Glomerular visceral epithelial cell (primary cell): ENCODE measurements at regions not wholly inside any gene's neighbourhood (a gene's known extent, or its start where the extent isn't known, plus 50 kb on each side); places are given as distances from the start of the nearest gene placed in this dataset.

Source experiments
- DNase-seq: peaks from one replicate; pipeline ENCODE4 v3.0.0-alpha.2; 2016; ENCODE audit errors: extremely low spot score

GRCh38 chr17:71387456-71387855, 733.4 kb upstream of the SOX9 start:
- no peak for DNase-seq

DNA sequence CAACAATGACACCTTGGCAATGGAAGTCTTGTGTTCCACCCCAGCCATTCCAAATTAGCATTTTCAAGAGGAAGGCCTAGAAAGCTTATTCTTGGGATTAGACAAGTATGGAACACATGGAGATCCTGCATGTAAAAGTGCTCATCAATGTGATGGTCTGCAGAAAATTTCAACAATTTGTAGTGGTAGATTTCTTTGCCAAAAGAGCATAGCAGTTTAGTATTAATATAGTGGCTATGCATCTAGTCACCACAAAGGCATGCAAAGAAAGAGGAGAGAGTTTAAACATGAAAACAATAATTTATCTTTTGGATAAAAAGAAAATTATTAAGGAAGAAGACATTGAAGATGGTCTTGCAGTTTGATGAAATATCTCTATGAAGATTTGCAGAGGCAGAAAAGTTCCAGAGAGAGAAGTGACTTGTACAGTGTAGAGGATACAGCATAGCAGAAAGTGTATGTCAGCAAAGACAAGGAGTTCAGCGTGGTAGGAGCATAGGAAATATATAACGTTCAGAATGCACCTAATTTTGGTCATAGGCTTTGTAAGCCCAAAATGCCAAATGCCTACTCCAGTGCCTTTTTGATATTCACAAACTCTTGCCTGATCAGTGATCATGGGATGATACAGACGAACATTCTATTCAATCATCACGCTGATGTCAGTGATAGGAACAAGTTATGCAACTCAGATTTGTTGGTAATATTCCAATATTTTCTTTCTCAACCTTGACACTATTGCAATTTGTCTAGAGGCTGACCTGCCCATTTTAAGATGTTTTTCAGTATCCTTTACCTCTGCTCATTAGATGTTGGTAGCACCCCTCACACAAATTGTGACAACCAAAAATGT, 727.9 kb upstream of the SOX9 start:
- DNase-seq, result no peak

- DNase-seq, result no peak
Measured at GRCh38 chr17:71395901-71396300, 724.9 kb upstream of the SOX9 start.

DNA sequence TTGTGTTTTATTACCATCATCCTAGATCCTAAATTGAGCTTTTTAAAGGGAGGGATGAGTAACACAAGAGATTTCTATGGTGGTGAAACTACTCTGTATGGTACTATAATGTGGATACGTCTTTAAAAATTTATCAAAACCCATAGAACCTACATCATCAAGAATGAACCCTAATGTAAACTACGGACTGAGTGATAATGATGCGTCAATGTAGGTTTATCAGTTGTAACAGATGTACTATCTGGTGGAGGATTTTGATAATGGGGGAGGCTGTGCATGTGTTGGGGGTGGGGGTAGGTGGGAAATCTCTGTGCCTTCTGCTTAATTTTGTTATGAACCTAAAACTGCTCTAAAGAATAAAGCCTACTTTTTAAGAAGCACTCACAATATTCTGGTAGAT, 724.1 kb upstream of the SOX9 start:
- no peak for DNase-seq

DNA sequence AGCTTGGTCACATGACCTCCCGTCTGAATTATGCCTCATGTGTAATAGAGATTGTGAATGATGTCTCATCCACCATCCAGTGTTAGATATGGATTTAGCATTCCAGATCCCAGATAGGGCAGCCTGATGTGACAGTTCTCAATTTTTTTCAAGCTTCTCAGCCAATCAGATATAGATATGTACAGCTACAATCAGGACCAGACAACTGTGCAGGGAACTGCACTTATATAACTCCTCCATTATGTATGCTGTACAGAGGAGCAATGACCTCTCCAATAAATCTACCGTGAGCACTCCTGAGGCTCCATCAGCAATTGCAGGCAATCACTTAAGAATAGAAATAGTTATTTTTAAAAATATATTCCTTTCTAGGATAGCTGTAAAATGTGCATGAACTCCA, 722.8 kb upstream of the SOX9 start:
- no peak for DNase-seq

DNA sequence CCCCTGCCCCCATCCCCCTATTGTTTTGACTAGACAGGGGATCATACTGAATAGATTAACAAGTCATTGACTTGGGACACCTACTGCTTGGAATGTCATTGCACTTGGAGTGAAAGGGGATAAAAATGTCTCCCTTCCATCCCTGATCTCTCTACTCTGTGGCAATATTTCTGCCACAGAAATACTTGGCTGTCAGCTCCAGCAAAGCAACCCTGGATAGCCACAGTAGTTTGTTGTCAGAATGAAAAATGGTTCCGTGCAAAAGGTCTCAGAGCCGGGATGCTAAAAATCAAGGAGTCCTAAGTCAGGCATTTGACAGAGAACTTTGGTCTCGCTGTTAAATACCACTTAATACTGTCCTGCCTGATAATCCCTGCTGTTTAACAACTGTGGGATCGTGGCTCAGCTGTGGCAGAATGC, 722.0 kb upstream of the SOX9 start:
- no peak for DNase-seq

- DNase-seq, result no peak
Measured at GRCh38 chr17:71399221-71399620, 721.6 kb upstream of the SOX9 start.

DNA sequence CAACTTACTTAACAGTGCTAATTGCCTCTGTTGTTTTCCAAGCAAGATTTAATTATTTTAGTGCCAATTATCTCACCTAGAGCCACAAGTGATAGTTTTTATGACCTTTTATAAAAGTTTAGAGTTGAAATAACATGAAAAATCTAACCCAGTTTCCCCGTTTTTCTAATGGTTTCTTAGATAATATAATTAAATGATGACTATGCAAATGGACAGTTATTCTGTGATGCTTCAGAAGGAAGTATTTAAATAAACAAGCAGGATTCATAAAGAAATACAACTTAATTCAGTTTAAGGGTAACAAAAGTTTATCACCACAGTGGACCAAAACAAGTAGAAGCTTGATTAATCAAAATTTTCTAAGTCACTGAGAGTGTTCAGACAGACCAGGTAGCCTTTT, 721.2 kb upstream of the SOX9 start:
- no peak for DNase-seq

DNA sequence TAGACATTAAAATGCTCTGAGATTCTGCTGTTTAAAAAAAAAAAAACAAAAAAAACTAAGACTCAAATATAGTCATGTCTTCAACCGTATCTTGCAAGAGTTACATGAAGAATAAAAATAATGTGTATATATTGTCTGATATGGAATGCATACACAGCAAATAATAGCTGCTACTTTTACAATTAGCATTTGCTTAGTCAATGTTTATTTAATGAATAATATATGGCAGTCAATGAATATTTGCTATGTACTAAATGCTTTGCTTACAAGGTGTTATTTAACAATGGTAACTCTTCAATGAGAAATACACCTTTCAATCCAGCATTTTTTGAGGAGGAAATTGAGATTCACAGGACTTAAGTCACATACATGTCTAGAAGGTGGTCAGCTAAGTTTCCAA, 718.8 kb upstream of the SOX9 start:
- DNase-seq, result no peak

DNA sequence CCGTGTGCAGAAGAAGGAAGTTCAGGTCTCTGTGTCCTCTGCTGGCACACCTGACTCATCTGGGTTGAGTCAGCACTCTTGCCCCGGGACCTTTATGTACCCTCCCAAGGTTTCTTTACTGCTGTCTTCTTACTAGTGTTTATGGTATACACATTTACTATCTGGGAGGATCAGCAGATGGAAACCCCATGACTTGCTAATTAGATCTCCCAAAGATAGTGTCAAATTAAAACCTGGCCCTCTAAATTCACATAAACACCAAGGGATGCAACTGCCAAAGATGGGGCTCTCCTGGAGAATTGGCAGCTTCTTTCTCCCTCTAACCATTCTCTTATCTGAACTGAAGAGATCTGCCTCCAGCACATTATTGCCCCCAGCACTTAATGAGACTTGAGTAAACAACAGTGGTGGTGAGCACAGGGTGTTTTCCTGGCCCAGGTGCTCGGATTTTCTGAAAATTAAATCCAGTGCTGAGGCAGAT, 718.1 kb upstream of the SOX9 start:
- DNase-seq, result no peak

- no peak for DNase-seq
Measured at GRCh38 chr17:71405101-71405500, 715.7 kb upstream of the SOX9 start.

DNA sequence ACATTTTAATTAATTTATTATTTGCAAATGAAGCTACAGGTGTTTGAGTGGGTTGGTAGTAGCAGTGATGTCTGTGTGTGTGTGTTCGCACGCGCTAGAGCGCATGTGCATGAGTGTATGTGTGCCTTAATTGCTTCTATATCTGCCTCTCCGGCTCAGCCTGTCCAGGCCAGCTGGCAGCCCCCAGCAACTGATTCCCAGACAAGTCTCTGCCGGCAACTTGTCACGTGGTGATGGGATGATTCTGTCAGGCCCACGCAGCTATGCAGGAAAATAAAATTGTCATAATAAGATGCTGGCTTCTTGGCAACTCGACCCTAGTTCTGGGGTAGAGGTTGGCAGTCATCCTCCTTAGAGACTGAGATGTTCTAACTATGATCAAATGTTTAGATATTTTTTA, 712.8 kb upstream of the SOX9 start:
- DNase-seq, result no peak

DNA sequence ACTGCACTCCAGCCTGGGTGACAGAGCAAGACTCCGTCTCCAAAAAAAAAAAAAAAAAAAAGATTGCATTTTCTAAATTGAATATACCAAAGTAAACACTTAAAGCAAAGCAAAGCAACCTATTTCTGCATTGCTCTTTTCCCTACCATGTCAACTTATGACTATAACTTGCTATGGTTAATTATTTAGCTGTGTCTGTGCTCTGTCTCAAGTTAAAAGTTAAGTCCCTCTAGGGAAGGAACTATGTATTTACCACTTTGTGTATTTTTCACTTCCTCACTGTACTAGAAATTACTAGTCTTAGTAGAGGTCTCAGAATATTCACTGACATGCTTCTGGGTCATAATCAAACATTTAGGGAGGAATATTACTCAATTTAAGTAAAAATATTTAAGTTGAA, 711.7 kb upstream of the SOX9 start:
- DNase-seq, result peak; percentile 33

- peak; percentile 75 for DNase-seq
Measured at GRCh38 chr17:71409712-71410111, 711.1 kb upstream of the SOX9 start.

DNA sequence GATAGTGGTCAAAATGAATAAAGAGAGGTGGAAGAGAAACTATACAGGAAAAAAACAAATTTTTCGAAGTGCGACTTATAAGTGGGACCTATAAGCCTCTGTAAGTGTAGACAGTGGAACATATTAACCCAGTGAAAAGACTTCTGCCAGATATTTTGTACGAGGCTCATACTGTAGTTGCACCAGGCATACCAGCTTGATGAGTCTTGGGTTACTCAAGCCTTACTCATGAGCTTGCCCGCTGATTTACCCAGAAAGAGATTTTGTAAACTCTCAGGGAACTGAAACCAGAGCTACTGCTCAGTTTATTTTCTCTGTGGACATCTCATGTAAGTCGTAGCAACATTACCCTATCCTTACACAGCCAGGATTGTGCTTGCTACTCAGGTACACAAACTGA, 708.0 kb upstream of the SOX9 start:
- DNase-seq, result peak; percentile 87

DNA sequence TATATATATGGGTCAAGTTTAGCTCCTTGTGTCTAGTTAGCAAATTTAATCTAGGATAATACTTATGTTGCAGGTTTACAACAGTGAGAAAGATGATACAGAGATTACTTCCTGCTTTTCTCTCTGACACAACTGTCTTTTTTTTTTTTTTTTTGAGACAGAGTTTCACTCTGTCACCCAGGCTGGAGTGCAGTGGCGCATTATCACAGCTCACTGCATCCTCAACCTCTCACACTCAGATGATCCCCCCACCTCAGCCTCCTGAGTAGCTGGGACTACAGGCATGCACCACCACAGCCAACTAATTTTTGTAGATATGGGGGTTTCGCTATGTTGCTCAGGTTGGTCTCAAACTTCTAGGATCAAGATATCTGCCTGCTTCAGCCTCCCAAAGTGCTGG, 706.9 kb upstream of the SOX9 start:
- no peak for DNase-seq

- no peak for DNase-seq
Measured at GRCh38 chr17:71417142-71417541, 703.7 kb upstream of the SOX9 start.

DNA sequence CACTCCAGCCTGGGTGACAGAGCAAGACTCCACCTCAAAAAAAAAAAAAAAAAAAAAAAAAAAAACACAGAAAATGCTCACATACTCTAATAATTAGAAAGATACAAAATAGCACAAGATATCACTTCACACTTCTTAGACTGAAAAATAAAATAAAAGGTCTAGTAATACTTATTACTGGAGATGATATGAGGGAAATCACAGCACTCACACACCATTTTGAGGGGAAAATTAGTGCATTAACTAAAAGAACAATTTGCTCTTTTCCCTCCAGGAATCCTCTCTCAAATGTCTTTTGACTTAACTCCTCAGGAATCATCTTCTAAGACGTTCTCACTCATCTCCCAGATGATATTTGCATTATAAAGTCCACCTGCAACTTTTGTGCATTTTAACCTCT, 697.9 kb upstream of the SOX9 start:
- DNase-seq, result no peak

DNA sequence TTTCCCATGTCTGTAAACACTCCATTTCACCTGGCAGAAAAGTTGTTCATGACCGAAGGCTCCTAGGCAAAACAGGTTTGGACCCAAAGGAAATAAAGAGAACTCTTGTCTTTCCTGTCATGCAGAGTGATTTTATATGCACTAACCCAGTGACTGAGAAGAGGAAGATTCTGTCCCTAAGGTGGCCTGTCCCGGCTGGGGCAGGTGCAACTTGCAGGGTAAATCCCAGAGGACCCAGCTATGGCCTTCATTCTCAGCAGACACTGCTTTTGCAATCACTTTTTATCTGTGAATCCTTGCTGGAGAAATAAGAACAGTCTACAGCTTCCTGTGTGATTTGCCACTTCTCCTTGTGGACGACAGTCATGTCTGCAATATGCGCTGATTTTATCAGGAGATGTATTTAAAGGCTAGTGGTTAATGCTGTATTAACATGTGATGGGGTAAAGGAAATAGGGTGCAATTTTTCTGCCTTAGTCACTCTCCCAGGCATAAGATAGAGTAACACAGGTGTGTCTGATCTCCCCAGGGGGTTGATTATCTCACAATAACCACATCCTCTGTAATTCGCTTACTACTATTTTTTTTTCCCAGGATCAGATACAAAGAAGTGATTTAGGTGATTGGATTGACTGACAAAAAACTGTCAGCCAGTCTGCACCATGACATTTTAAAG, 696.8 kb upstream of the SOX9 start:
- peak; percentile 88 for DNase-seq

- no peak for DNase-seq
Measured at GRCh38 chr17:71427801-71428200, 693.0 kb upstream of the SOX9 start.

GRCh38 chr17:71428897-71429296, 691.9 kb upstream of the SOX9 start:
- DNase-seq, result no peak

GRCh38 chr17:71430281-71430680, 690.5 kb upstream of the SOX9 start:
- DNase-seq, result no peak

GRCh38 chr17:71431146-71431545, 689.7 kb upstream of the SOX9 start:
- DNase-seq, result no peak
